RWPE1 (cell line): ENCODE measurements at regions not wholly inside any gene's neighbourhood (a gene's known extent, or its start where the extent isn't known, plus 50 kb on each side); places are given as distances from the start of the nearest gene placed in this dataset.

ENCODE experiments used
- CTCF ChIA-PET: fragments of 350-600 bp; sonication (Branson Sonifier 250); formaldehyde crosslinking; extraction: SDS; loops from one replicate; lab custom pipeline; 2021; lab: Yijun Ruan, JAX
- POLR2A ChIA-PET: fragments of 400-600 bp; formaldehyde crosslinking; extraction: SDS; loops from one replicate; lab custom pipeline; 2020; ENCODE audit warnings: antibody characterized with exemption; ENCODE audit not compliant: low non-redundant PET; lab: Yijun Ruan, JAX
- DNase-seq: peaks from one replicate; pipeline ENCODE4 v3.0.0; 2012; ENCODE audit warnings: low spot score
- H3K27ac ChIP-seq: fragments of 450-650 bp; 2 replicates; pipeline ENCODE4 v1.5.1; 2017
- TF ChIP-seq, protein P1 (sequence below): fragments of 450-650 bp; conservative IDR thresholded peaks from 2 replicates; pipeline ENCODE4 v1.5.1; 2017; ENCODE audit warnings: low read depth, mild to moderate bottlenecking

DNA sequence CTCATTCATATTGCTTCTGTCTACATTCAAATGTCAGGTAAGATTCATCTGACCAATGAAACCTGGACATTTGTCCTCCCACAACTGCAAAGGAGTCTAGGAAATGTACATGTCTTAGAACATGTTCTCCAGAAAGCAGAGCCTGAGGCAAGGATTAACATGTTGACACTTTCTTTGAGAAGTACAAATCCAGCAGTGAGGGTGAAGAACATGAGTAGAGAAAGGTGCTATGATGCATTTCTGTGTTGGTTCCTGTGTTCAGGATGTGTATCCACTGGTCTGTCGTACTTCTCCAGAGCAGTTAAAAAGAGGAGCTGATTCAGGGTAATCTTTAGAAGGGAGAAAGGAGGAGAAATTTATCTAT, 146.0 kb upstream of the AGR3 start:
- ChIA-PET POLR2A (no interaction called here), CTCF (no interaction called here)
- DNase-seq, result no peak
- no peak overlapping the region for H3K27ac ChIP-seq
- TF ChIP-seq, protein P1, sequence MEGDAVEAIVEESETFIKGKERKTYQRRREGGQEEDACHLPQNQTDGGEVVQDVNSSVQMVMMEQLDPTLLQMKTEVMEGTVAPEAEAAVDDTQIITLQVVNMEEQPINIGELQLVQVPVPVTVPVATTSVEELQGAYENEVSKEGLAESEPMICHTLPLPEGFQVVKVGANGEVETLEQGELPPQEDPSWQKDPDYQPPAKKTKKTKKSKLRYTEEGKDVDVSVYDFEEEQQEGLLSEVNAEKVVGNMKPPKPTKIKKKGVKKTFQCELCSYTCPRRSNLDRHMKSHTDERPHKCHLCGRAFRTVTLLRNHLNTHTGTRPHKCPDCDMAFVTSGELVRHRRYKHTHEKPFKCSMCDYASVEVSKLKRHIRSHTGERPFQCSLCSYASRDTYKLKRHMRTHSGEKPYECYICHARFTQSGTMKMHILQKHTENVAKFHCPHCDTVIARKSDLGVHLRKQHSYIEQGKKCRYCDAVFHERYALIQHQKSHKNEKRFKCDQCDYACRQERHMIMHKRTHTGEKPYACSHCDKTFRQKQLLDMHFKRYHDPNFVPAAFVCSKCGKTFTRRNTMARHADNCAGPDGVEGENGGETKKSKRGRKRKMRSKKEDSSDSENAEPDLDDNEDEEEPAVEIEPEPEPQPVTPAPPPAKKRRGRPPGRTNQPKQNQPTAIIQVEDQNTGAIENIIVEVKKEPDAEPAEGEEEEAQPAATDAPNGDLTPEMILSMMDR, result no peak

DNA sequence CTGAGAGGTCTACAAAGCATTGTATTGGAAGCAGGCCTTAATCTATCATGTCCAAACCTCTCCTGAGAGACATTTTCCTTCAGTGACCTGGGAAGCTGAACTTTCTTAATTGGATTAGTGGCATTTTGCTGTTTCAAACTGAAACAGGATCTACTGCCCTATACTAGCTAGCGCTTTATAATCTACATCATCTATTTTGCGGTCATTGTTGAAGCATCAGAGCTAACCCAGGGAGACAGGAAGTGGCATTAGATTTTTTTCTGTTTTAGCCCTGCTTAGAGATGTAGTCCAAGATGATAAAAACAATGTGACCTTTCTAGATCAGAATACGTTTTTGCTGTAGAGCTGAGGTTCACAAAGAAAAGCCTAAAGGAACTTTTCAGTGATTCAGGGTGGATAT, 147.4 kb upstream of the AGR3 start:
- DNase-seq, result no peak
- CTCF ChIA-PET, result interaction anchor here (0.6 kb wide), 1 partner anchor 38 kb away, joined by 3 read pairs; no protein-coding TSS in a partner anchor
- TF ChIP-seq, protein P1, result no peak
- no peak overlapping the region for H3K27ac ChIP-seq
- POLR2A ChIA-PET, result no interaction called here

DNA sequence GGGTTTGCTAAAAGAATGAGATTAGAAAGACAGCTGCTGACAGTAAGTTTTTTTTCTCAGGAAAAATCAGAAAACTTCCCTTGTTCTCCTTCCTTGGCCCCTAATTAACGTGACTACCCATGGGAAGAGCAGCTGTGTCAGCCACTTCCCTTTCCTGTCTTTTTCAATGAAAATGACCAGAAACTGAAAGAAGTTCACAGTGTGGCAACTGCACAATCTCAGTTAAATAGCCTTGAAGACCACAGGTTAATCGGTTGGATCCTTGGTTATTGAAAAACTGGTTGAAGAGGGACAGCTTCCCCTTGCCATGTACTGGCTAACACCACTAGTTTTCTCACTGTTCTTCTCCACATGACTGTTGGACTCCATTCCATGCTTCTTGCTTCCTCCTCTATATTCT, 148.8 kb upstream of the AGR3 start:
- TF ChIP-seq, protein P1, result no peak
- CTCF ChIA-PET, result no interaction called here
- H3K27ac ChIP-seq, result no peak overlapping the region
- DNase-seq, result no peak
- POLR2A ChIA-PET, result no interaction called here

DNA sequence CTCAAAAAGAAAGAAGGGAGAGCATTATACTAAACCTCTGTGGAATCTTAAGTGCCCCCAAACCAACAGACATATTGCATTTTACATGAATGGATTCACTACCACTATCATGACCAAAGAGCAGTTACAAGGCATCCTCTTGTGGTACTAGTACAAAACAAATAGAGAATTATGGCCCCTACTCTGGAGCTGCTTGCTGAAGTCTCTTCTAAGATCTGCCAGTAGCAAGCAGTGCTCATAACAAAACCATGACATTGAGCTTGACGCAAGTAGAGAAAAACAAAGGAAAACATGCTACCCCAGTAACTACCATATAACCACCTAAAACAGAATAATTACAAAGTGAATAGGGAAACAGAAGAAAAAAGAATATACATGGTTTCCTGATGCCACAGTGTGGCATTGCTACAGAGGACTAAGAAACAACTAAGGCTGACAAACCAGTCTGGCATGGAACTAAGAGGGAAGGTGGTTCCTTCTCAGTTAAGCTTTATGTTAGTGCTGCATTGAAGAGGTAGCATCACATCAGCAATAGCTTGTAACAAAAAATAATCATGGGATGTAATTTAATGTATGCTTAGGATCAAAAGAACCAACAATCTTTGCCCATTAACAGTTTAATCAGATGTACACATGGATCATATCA, 150.2 kb upstream of the AGR3 start:
- no peak for DNase-seq
- no peak overlapping the region for H3K27ac ChIP-seq
- CTCF ChIA-PET, result no interaction called here
- TF ChIP-seq, protein P1, result no peak
- POLR2A ChIA-PET, result no interaction called here

DNA sequence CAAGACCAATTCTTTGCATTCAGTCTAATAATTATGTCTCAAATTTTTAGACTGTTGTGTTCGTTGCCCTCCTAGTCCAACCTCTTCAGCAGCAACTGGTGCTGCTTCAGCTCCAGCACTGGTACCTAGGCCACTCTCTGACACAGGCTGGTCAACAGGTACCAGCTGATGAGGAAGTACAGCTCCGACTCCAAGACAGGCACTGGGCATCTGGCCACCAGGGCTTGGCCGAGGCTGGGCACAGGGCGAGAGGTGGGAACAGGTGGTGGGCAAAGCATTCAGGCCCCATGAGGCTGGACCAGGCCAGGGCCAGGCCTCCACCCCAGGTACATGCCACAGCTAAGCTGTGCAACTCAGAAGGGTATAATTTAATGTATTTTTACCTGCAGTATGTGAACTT, 151.5 kb upstream of the AGR3 start:
- POLR2A ChIA-PET, result no interaction called here
- CTCF ChIA-PET, result no interaction called here
- DNase-seq, result no peak
- TF ChIP-seq, protein P1, result no peak
- no peak overlapping the region for H3K27ac ChIP-seq

DNA sequence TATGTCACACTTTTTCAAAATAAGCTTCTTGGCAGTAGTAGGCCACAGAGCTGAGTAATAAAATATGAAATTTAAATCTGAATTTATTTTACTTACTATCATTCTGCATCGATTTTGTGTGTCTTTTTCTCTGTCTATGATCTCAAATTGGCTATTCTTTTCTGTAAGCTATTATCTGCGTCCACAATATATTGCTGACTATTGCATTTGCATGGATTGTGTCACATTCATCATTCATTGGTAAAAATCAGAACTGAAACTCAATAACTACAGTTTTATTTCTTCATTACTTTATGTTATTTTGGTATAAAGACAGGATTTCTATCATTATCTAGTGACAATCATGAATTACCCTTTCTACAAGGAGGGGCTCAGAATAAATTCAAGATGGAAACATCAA, 154.8 kb upstream of the AGR3 start:
- POLR2A ChIA-PET, result no interaction called here
- no peak for DNase-seq
- TF ChIP-seq, protein P1, result no peak
- H3K27ac ChIP-seq, result no peak overlapping the region
- CTCF ChIA-PET, result no interaction called here
